Smooth muscle cell (in vitro differentiated cells): ENCODE measurements at regions not wholly inside any gene's neighbourhood (a gene's known extent, or its start where the extent isn't known, plus 50 kb on each side); places are given as distances from the start of the nearest gene placed in this dataset.

Experiments used
- DNase-seq: peaks from one replicate; lab custom pipeline; 2025; ENCODE audit not compliant: unreplicated experiment; lab: John Stamatoyannopoulos, UW
- H2AFZ ChIP-seq: fragments of 200-600 bp; sonication (generic); 2 replicates; pipeline ENCODE4 v1.6.0; 2016; ENCODE audit warnings: antibody characterized with exemption, low read depth, mild to moderate bottlenecking
- H3F3A ChIP-seq: fragments of 200-600 bp; sonication (generic); 2 replicates; pipeline ENCODE4 v1.6.0; 2017; ENCODE audit warnings: antibody characterized with exemption, low read depth
- H3K27ac ChIP-seq: fragments of 200-600 bp; sonication (generic); 2 replicates; pipeline ENCODE4 v1.5.1; 2016; ENCODE audit warnings: low read depth, mild to moderate bottlenecking
- H3K27me3 ChIP-seq: fragments of 200-600 bp; sonication (generic); 2 replicates; pipeline ENCODE4 v1.6.1; 2016; ENCODE audit warnings: low read depth, mild to moderate bottlenecking
- H3K36me3 ChIP-seq: fragments of 200-600 bp; sonication (generic); 2 replicates; pipeline ENCODE4 v1.5.1; 2016; ENCODE audit warnings: low read depth
- H3K4me1 ChIP-seq: fragments of 200-600 bp; sonication (generic); 2 replicates; pipeline ENCODE4 v1.5.1; 2016; ENCODE audit warnings: low read depth
- H3K4me2 ChIP-seq: fragments of 200-600 bp; sonication (generic); 2 replicates; pipeline ENCODE4 v1.6.0; 2016; ENCODE audit warnings: mild to moderate bottlenecking
- H3K4me3 ChIP-seq: fragments of 200-600 bp; sonication (generic); 2 replicates; pipeline ENCODE4 v1.5.1; 2016; ENCODE audit warnings: mild to moderate bottlenecking
- H3K79me2 ChIP-seq: fragments of 200-600 bp; sonication (generic); 2 replicates; pipeline ENCODE4 v1.6.0; 2016; ENCODE audit warnings: low read depth, mild to moderate bottlenecking
- H3K9ac ChIP-seq: fragments of 200-600 bp; sonication (generic); 2 replicates; pipeline ENCODE4 v1.6.0; 2016; ENCODE audit warnings: low read depth
- H3K9me3 ChIP-seq: fragments of 200-600 bp; sonication (generic); replicated peaks from 2 replicates; pipeline ENCODE4 v1.5.1; 2016; ENCODE audit warnings: low read depth
- H4K20me1 ChIP-seq: fragments of 200-600 bp; sonication (generic); 2 replicates; pipeline ENCODE4 v1.6.0; 2016; ENCODE audit warnings: low read depth
- WGBS: methylation state at CpG from one replicate; pipeline ENCODE4 v1.1.7; 2016; ENCODE audit warnings: low lambda C conversion rate; 5-methylcytosine and 5-hydroxymethylcytosine counted together
- TF ChIP-seq, protein P1 (sequence below): fragments of 200-600 bp; sonication (generic); IDR thresholded peaks from 2 replicates; pipeline ENCODE4 v1.5.1; 2017; ENCODE audit warnings: borderline replicate concordance, mild to moderate bottlenecking, antibody characterized with exemption; ENCODE audit not compliant: insufficient read depth, poor library complexity, severe bottlenecking

DNA sequence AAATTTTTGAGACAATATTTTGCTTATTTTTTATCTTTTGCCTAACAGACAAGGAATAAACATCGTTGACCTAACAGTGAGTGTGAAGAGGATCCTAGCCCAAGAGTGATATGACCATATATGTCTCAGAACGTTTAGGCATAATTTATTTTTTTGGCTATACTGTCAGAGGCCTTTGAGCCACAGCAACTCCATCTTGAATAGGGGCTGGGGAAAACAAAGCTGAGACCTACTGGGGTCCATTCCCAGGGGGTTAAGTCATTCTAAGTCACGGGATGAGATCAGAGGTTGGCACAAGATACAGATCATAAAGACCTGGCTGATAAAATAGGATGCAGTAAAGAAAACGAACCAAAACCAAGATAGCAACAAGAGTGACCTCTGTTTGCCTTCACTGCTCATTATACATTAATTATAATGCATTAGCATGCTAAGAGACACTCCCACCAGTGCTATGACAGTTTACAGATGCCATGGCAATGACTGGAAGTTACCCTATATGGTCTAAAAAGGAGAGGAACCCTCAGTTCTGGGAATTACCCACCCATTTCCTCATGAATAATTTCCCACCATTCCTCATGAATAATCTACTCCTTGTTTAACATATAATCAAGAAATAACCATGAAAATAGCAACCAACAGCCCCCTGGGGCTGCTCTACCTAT, 510.9 kb upstream of the PCDH9 start:
- Histone ChIP-seq H3K27me3 (no peaks in the 10 kb centered on the region), H3K79me2 (no peaks in the 10 kb centered on the region), H2AFZ (peak overlapping the region; percentile 17), H3K9ac (no peak overlapping the region), H3K36me3 (no peaks in the 10 kb centered on the region), H3K4me3 (no peak overlapping the region), H4K20me1 (no peaks in the 10 kb centered on the region), H3K4me1 (peaks cover 16% of the 10 kb centered on the region), H3K9me3 (no peaks in the 10 kb centered on the region), H3K4me2 (no peak overlapping the region), H3F3A (peaks cover 3% of the 10 kb centered on the region), H3K27ac (no peak overlapping the region)
- TF ChIP-seq, protein P1, sequence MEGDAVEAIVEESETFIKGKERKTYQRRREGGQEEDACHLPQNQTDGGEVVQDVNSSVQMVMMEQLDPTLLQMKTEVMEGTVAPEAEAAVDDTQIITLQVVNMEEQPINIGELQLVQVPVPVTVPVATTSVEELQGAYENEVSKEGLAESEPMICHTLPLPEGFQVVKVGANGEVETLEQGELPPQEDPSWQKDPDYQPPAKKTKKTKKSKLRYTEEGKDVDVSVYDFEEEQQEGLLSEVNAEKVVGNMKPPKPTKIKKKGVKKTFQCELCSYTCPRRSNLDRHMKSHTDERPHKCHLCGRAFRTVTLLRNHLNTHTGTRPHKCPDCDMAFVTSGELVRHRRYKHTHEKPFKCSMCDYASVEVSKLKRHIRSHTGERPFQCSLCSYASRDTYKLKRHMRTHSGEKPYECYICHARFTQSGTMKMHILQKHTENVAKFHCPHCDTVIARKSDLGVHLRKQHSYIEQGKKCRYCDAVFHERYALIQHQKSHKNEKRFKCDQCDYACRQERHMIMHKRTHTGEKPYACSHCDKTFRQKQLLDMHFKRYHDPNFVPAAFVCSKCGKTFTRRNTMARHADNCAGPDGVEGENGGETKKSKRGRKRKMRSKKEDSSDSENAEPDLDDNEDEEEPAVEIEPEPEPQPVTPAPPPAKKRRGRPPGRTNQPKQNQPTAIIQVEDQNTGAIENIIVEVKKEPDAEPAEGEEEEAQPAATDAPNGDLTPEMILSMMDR: no peak
- no peak for DNase-seq
- WGBS: 65% methylated on average over 4 of the region's 4 CpGs

DNA sequence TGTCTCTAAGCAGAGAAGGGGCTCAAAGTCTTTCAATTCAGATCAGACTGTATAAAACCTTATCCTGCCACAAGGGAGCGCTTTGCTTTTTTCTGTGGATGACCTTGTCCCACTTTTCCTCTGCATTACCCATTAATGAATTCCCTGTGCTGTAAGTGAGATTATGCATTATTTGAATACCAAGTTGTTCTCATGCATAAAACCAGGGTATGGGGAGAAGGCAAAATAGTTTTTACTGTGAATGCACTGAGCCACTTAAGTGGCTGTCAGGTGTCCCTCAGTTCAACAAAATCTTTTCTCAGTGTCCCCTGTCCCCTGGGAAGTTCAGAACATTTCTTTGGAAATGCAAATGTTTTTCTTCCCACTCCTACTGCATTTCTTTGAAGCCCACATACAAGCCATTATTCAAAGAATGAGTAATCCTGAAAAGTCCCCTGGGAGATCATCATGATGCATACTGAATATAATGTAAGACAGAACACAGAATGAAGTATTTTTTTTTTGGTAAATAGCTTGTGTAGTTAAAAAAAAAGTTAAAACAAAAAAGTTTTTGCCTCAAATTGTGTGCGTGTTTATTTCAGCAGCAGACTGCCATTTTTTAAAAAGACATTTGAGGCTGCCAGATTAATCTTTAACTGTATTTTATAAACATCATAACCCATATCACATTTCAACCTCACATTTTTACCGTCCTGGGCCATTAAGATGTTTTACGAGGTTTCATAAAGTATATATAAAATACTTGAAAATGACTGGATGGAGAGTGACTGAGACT, 506.7 kb upstream of the PCDH9 start:
- Histone ChIP-seq H3K4me3 (peak overlapping the region; percentile 28), H4K20me1 (no peaks in the 10 kb centered on the region), H2AFZ (peak overlapping the region; percentile 80), H3K4me1 (peaks cover 22% of the 10 kb centered on the region), H3K36me3 (no peaks in the 10 kb centered on the region), H3K79me2 (no peaks in the 10 kb centered on the region), H3K27me3 (no peaks in the 10 kb centered on the region), H3K27ac (peak overlapping the region; percentile 89), H3K9me3 (no peaks in the 10 kb centered on the region), H3F3A (peaks cover 3% of the 10 kb centered on the region), H3K9ac (peak overlapping the region; percentile 55), H3K4me2 (peak overlapping the region; percentile 81)
- no peak for DNase-seq
- TF ChIP-seq, protein P1: peak; percentile 50
- 20% methylated on average over 4 of the region's 4 CpGs for WGBS

DNA sequence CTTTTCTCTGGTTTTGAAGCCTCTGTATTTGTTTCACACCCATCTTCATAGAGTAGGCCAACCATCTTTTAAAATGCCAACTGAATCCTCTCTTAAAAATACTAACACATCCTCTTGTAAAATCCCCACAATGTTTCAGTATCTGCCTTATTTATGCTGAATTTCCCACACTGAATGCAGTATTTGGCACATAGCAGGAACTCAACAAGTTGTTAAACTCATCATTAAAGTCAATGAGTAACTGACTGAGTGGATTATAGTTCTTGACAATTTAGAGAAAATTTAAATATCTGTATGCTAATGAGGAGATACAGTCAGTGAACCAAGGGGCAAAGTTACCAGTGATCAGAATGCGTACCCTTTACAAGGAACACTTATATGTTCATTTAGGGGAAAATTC, 505.5 kb upstream of the PCDH9 start:
- Histone ChIP-seq H3K9ac (no peak overlapping the region), H3K9me3 (no peaks in the 10 kb centered on the region), H3K36me3 (no peaks in the 10 kb centered on the region), H2AFZ (peak overlapping the region; percentile 56), H3K79me2 (no peaks in the 10 kb centered on the region), H3K4me1 (peaks cover 22% of the 10 kb centered on the region), H3K4me2 (no peak overlapping the region), H3K4me3 (no peak overlapping the region), H3K27ac (no peak overlapping the region), H3F3A (peaks cover 3% of the 10 kb centered on the region), H4K20me1 (no peaks in the 10 kb centered on the region), H3K27me3 (no peaks in the 10 kb centered on the region)
- TF ChIP-seq, protein P1: no peak
- 100% methylated on average over 1 of the region's 1 CpG for WGBS
- no peak for DNase-seq

DNA sequence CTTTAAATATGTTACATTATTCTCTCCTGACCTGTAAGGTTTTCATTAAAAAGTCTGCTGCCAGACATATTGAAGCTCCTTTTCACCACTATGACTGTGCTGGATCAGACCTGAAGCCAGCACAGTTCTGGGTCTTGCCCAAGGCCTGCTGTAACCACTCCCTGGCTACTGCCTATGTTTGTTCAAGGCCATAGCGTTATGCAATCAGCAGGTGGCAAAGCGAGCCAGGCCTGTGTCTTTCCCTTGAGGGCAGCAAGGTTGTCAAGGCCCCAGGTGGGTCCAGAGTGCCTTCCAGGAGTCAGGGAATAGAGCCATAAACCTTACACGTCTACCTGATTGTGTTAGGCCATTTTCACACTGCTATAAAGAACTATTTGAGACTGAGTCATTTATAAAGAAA, 496.8 kb upstream of the PCDH9 start:
- no peak overlapping the region for H2AFZ ChIP-seq
- H3K4me2 ChIP-seq: no peak overlapping the region
- no peaks in the 10 kb centered on the region for H3K4me1 ChIP-seq
- H3K79me2 ChIP-seq: no peaks in the 10 kb centered on the region
- no peaks in the 10 kb centered on the region for H3F3A ChIP-seq
- no peaks in the 10 kb centered on the region for H3K36me3 ChIP-seq
- H4K20me1 ChIP-seq: no peaks in the 10 kb centered on the region
- TF ChIP-seq, protein P1: no peak
- H3K9ac ChIP-seq: no peak overlapping the region
- WGBS: 83% methylated on average over 3 of the region's 3 CpGs
- peaks cover 7% of the 10 kb centered on the region for H3K9me3 ChIP-seq
- H3K27me3 ChIP-seq: no peaks in the 10 kb centered on the region
- H3K27ac ChIP-seq: no peak overlapping the region
- DNase-seq: no peak
- H3K4me3 ChIP-seq: no peak overlapping the region
